ENCODE measurements at regions not wholly inside any gene's neighbourhood (a gene's known extent, or its start where the extent isn't known, plus 50 kb on each side); places are given as distances from the start of the nearest gene placed in this dataset.

GRCh38 chr3:66753670-66754069 lies 244.4 kb upstream of the KBTBD8 start:
- no peak for DNase-seq
- no peaks in the 10 kb centered on the region for H3K27me3 ChIP-seq
- H3K27ac ChIP-seq, result no peak overlapping the region
- H3K9me3 ChIP-seq, result no peaks in the 10 kb centered on the region
- intact Hi-C loops (cut with DNase I; ENCODE audit: low total_unique reads), result no loop called here
- H3K36me3 ChIP-seq, result no peaks in the 10 kb centered on the region
- no peak for TF ChIP-seq CTCF (IDR thresholded peaks at IDR 0.05)
- peaks cover 0 to 5% (median 2%) of the 10 kb centered on the region in 4 donors for H3K4me1 ChIP-seq
- H3K4me3 ChIP-seq, result no peak overlapping the region

- intact Hi-C loops (cut with DNase I; ENCODE audit: low total_unique reads), result no loop called here
- Histone ChIP-seq H3K36me3 (no peaks in the 10 kb centered on the region), H3K4me3 (no peak overlapping the region), H3K4me1 (peaks cover 0 to 5% (median 1%) of the 10 kb centered on the region in 4 donors), H3K27ac (no peak overlapping the region), H3K27me3 (no peaks in the 10 kb centered on the region), H3K9me3 (no peaks in the 10 kb centered on the region)
- no peak for TF ChIP-seq CTCF (IDR thresholded peaks at IDR 0.05)
- no peak for DNase-seq
Measured at GRCh38 chr3:66754613-66755012, 243.5 kb upstream of the KBTBD8 start.

GRCh38 chr3:66755924-66756323 lies 242.2 kb upstream of the KBTBD8 start:
- no peak overlapping the region for H3K27ac ChIP-seq
- H3K36me3 ChIP-seq, result no peaks in the 10 kb centered on the region
- intact Hi-C loops (cut with DNase I; ENCODE audit: low total_unique reads), result no loop called here
- no peak for TF ChIP-seq CTCF (IDR thresholded peaks at IDR 0.05)
- H3K27me3 ChIP-seq, result no peaks in the 10 kb centered on the region
- no peak overlapping the region for H3K4me3 ChIP-seq
- DNase-seq, result no peak
- H3K9me3 ChIP-seq, result no peaks in the 10 kb centered on the region
- peaks cover 0 to 5% (median 1%) of the 10 kb centered on the region in 4 donors for H3K4me1 ChIP-seq

GRCh38 chr3:66756468-66757036 lies 241.6 kb upstream of the KBTBD8 start:
- Histone ChIP-seq H3K4me3 (no peak overlapping the region), H3K9me3 (no peaks in the 10 kb centered on the region), H3K27me3 (no peaks in the 10 kb centered on the region), H3K4me1 (no peaks in the 10 kb centered on the region), H3K27ac (no peak overlapping the region), H3K36me3 (no peaks in the 10 kb centered on the region)
- TF ChIP-seq CTCF (IDR thresholded peaks at IDR 0.05), result no peak
- intact Hi-C loops (cut with DNase I; ENCODE audit: low total_unique reads), result no loop called here
- no peak for DNase-seq

- H3K9me3 ChIP-seq, result no peaks in the 10 kb centered on the region
- peaks cover 0 to 11% (median 5%) of the 10 kb centered on the region in 4 donors for H3K4me1 ChIP-seq
- H3K27me3 ChIP-seq, result no peaks in the 10 kb centered on the region
- no peak overlapping the region for H3K27ac ChIP-seq
- H3K36me3 ChIP-seq, result no peaks in the 10 kb centered on the region
- no peak for DNase-seq
- TF ChIP-seq CTCF (IDR thresholded peaks at IDR 0.05), result no peak
- H3K4me3 ChIP-seq, result no peak overlapping the region
- intact Hi-C loops (cut with DNase I; ENCODE audit: low total_unique reads), result no loop called here
Measured at GRCh38 chr3:66761093-66761780, 236.9 kb upstream of the KBTBD8 start.
